ENCODE measurements at regions not wholly inside any gene's neighbourhood (a gene's known extent, or its start where the extent isn't known, plus 50 kb on each side); places are given as distances from the start of the nearest gene placed in this dataset.

- TF ChIP-seq RARB (CRISPR knock-in tag; IDR thresholded peaks at IDR 0.05) (no peak), CREB5 (CRISPR knock-in tag; IDR thresholded peaks at IDR 0.05; ENCODE audit: low read depth) (no peak)
These were observed 57.1 kb downstream of the HAPSTR1 start (continued) for GRCh38 chr16:9148374-9149015.

GRCh38 chr16:9151074-9151473 lies 59.6 kb downstream of the HAPSTR1 start:
- TF ChIP-seq PATZ1 (CRISPR knock-in tag; IDR thresholded peaks at IDR 0.05; ENCODE audit: borderline replicate concordance), result no peak
- no peak for TF ChIP-seq ISL1 (CRISPR knock-in tag; IDR thresholded peaks at IDR 0.05)
- TF ChIP-seq ZNF70 (CRISPR knock-in tag; IDR thresholded peaks at IDR 0.05), result no peak
- TF ChIP-seq GLIS3 (CRISPR knock-in tag; IDR thresholded peaks at IDR 0.05), result no peak
- TF ChIP-seq RARB (CRISPR knock-in tag; IDR thresholded peaks at IDR 0.05), result no peak
- TF ChIP-seq TCF4 (CRISPR knock-in tag; IDR thresholded peaks at IDR 0.05; ENCODE audit: borderline replicate concordance), result no peak
- TF ChIP-seq CSDC2 (CRISPR knock-in tag; IDR thresholded peaks at IDR 0.05), result no peak
- TF ChIP-seq SNAI2 (CRISPR knock-in tag; IDR thresholded peaks at IDR 0.05), result no peak
- no peak for TF ChIP-seq CSRNP3 (CRISPR knock-in tag; IDR thresholded peaks at IDR 0.05)
- ATAC-seq, result no peak

GRCh38 chr16:9151597-9151996 lies 60.2 kb downstream of the HAPSTR1 start:
- no peak for ATAC-seq
- TF ChIP-seq ZNF565 (CRISPR knock-in tag; conservative IDR thresholded peaks at IDR 0.05; ENCODE audit: low read depth), result no peak
- no peak for TF ChIP-seq TCF4 (CRISPR knock-in tag; IDR thresholded peaks at IDR 0.05; ENCODE audit: borderline replicate concordance)
- no peak for TF ChIP-seq ISL1 (CRISPR knock-in tag; IDR thresholded peaks at IDR 0.05)
- TF ChIP-seq TSHZ2 (CRISPR knock-in tag; IDR thresholded peaks at IDR 0.05), result no peak

GRCh38 chr16:9152649-9153501 lies 61.4 kb downstream of the HAPSTR1 start:
- ATAC-seq, result no peak
- TF ChIP-seq GLIS3 (CRISPR knock-in tag; IDR thresholded peaks at IDR 0.05) (no peak), OSR1 (CRISPR knock-in tag; IDR thresholded peaks at IDR 0.05) (no peak), RARB (CRISPR knock-in tag; IDR thresholded peaks at IDR 0.05) (no peak), TSHZ2 (CRISPR knock-in tag; IDR thresholded peaks at IDR 0.05) (no peak), CSRNP3 (CRISPR knock-in tag; IDR thresholded peaks at IDR 0.05) (no peak), ZNF565 (CRISPR knock-in tag; conservative IDR thresholded peaks at IDR 0.05; ENCODE audit: low read depth) (no peak), TCF4 (CRISPR knock-in tag; IDR thresholded peaks at IDR 0.05; ENCODE audit: borderline replicate concordance) (no peak), POU6F1 (CRISPR knock-in tag; IDR thresholded peaks at IDR 0.05; ENCODE audit: borderline replicate concordance, low read depth) (no peak), ESRRG (CRISPR knock-in tag; IDR thresholded peaks at IDR 0.05) (no peak), ISL1 (CRISPR knock-in tag; IDR thresholded peaks at IDR 0.05) (no peak), CREB5 (CRISPR knock-in tag; IDR thresholded peaks at IDR 0.05; ENCODE audit: low read depth) (no peak), BACH2 (CRISPR knock-in tag; IDR thresholded peaks at IDR 0.05; ENCODE audit: borderline replicate concordance) (no peak), ZFP30 (CRISPR knock-in tag; IDR thresholded peaks at IDR 0.05) (no peak)

Data from SK-N-SH treated with all-trans-retinoic acid at 6 μM for 48 hours (cell line).